IMR-90 (cell line): ENCODE measurements at regions not wholly inside any gene's neighbourhood (a gene's known extent, or its start where the extent isn't known, plus 50 kb on each side); places are given as distances from the start of the nearest gene placed in this dataset.

Experiments
- ATAC-seq: fragments of 200-7000 bp; cut with Tn5 transposase; 2 replicates; pipeline ENCODE4 v1.9.1; 2020; ENCODE audit warnings: low read depth, mild to moderate bottlenecking, moderate library complexity
- BruUV-seq: library from RNA; stranded (reverse); fragments of 400-500 nt; replicated peaks from 2 replicates; lab custom pipeline; 2021; lab: Mats Ljungman, UMichigan
- CTCF ChIA-PET: fragments of 300-600 bp; formaldehyde crosslinking; extraction: SDS; loops from one replicate; lab custom pipeline; 2021; ENCODE audit warnings: antibody characterized with exemption; lab: Yijun Ruan, JAX
- POLR2A ChIA-PET: fragments of 300-600 bp; sonication (Branson Sonifier 250); formaldehyde crosslinking; loops from one replicate; lab custom pipeline; 2022; ENCODE audit warnings: antibody characterized with exemption; ENCODE audit not compliant: unreplicated experiment; lab: Charles Lee
- DNase-seq: peaks from one replicate; pipeline ENCODE4 v3.0.0; 2013
- H2AFZ ChIP-seq: replicated peaks from 2 replicates; pipeline ENCODE3; 2013; ENCODE audit warnings: low read length, mild to moderate bottlenecking; ENCODE audit not compliant: poor library complexity
- H2AK5ac ChIP-seq: 2 replicates; pipeline ENCODE4 v1.6.1; 2013; ENCODE audit warnings: low read depth, low read length, inconsistent platforms
- H2AK9ac ChIP-seq: replicated peaks from 2 replicates; pipeline ENCODE3; 2013; ENCODE audit warnings: mild to moderate bottlenecking, low read depth, low read length, moderate library complexity; ENCODE audit not compliant: poor library complexity
- H2BK120ac ChIP-seq: 2 replicates; pipeline ENCODE4 v1.6.1; 2013; ENCODE audit warnings: low read depth, low read length, inconsistent platforms
- H2BK15ac ChIP-seq: 3 replicates; pipeline ENCODE4 v1.6.1; 2013; ENCODE audit warnings: low read depth, low read length, inconsistent platforms
- H2BK20ac ChIP-seq: 2 replicates; pipeline ENCODE4 v1.6.1; 2013; ENCODE audit warnings: low read depth, mild to moderate bottlenecking, inconsistent platforms, low read length, moderate library complexity
- H2BK5ac ChIP-seq: 2 replicates; pipeline ENCODE4 v1.6.1; 2013; ENCODE audit warnings: mild to moderate bottlenecking, low read depth, low read length, inconsistent platforms; ENCODE audit not compliant: poor library complexity, severe bottlenecking
- H3K14ac ChIP-seq: replicated peaks from 2 replicates; pipeline ENCODE4 v1.6.1; 2013; ENCODE audit warnings: low read depth, low read length, inconsistent platforms
- H3K18ac ChIP-seq: 2 replicates; pipeline ENCODE4 v1.6.1; 2013; ENCODE audit warnings: low read depth, low read length, control low read depth
- H3K23ac ChIP-seq: 2 replicates; pipeline ENCODE4 v1.6.1; 2013; ENCODE audit warnings: low read depth, low read length, inconsistent platforms
- H3K27ac ChIP-seq: 2 replicates; pipeline ENCODE4 v1.5.1; 2013; ENCODE audit warnings: mild to moderate bottlenecking, control low read depth, low read length; ENCODE audit not compliant: insufficient read depth
- H3K27me3 ChIP-seq: 2 replicates; pipeline ENCODE4 v1.6.1; 2013; ENCODE audit warnings: low read length; ENCODE audit not compliant: control insufficient read depth, insufficient read depth
- H3K36me3 ChIP-seq: 2 replicates; pipeline ENCODE4 v1.6.1; 2013; ENCODE audit warnings: low read length, mixed read lengths; ENCODE audit not compliant: control insufficient read depth, insufficient read depth
- H3K4ac ChIP-seq: 2 replicates; pipeline ENCODE4 v1.6.1; 2013; ENCODE audit warnings: low read depth, low read length, inconsistent platforms
- H3K4me1 ChIP-seq: 2 replicates; pipeline ENCODE4 v1.6.1; 2013; ENCODE audit warnings: low read length, mixed read lengths; ENCODE audit not compliant: control insufficient read depth, insufficient read depth
- H3K4me2 ChIP-seq: 2 replicates; pipeline ENCODE4 v1.6.1; 2013; ENCODE audit warnings: low read depth, mild to moderate bottlenecking, control low read depth, low read length, moderate library complexity
- H3K4me3 ChIP-seq: 2 replicates; pipeline ENCODE4 v1.5.1; 2013; ENCODE audit warnings: low read depth, mild to moderate bottlenecking, control low read depth, low read length, moderate library complexity; ENCODE audit not compliant: insufficient read depth
- H3K56ac ChIP-seq: 2 replicates; pipeline ENCODE4 v1.6.1; 2013; ENCODE audit warnings: low read length, inconsistent platforms; ENCODE audit not compliant: insufficient read depth; ENCODE audit errors: extremely low read depth
- H3K79me1 ChIP-seq, 2 experiments: 2 replicates each; pipeline ENCODE4 v1.6.1; 2013; ENCODE audit warnings: low read length in 2 of 2, inconsistent platforms in 1 of 2, low read depth in 1 of 2
- H3K9ac ChIP-seq: 2 replicates; pipeline ENCODE4 v1.6.1; 2013; ENCODE audit warnings: low read depth, low read length, control low read depth
- H3K9me1 ChIP-seq: 2 replicates; pipeline ENCODE4 v1.6.1; 2013; ENCODE audit warnings: low read length, inconsistent platforms; ENCODE audit not compliant: insufficient read depth
- H3K9me3 ChIP-seq: 2 replicates; pipeline ENCODE4 v1.6.1; 2013; ENCODE audit warnings: low read length; ENCODE audit not compliant: control insufficient read depth, insufficient read depth
- H4K20me1 ChIP-seq: 2 replicates; pipeline ENCODE4 v1.6.1; 2013; ENCODE audit warnings: low read length, inconsistent platforms; ENCODE audit not compliant: insufficient read depth
- H4K5ac ChIP-seq: 2 replicates; pipeline ENCODE4 v1.6.1; 2013; ENCODE audit warnings: mild to moderate bottlenecking, low read depth, low read length, control low read depth
- H4K8ac ChIP-seq, 2 experiments: 2 replicates each; pipeline ENCODE4 v1.6.1; 2013; ENCODE audit warnings: low read depth in 2 of 2, low read length in 2 of 2, control low read depth in 1 of 2, inconsistent platforms in 1 of 2
- H4K91ac ChIP-seq: 2 replicates; pipeline ENCODE4 v1.6.1; 2013; ENCODE audit warnings: low read depth, low read length, inconsistent platforms; ENCODE audit not compliant: insufficient read depth
- CEBPB ChIP-seq: IDR thresholded peaks from 2 replicates; pipeline ENCODE4 v1.6.1; 2012; ENCODE audit warnings: low read depth, low read length, improper control_type of control experiment
- WGBS, 2 experiments: methylation state at CpG; one replicate each; pipeline versions ENCODE4 v1.1.5 to v1.1.7; 2013; ENCODE audit warnings: missing lambda C conversion rate in 2 of 2; ENCODE audit not compliant: insufficient read length in 1 of 2; ENCODE audit errors: extremely low coverage in 2 of 2; 5-methylcytosine and 5-hydroxymethylcytosine counted together
- dilution Hi-C: fragments of 300-500 bp; cut with HindIII; formaldehyde crosslinking; loops from one replicate; pipeline ENCODE4 v1.14.3; 2018; ENCODE audit warnings: low sequenced_read_pairs; ENCODE audit not compliant: unreplicated experiment
- in situ Hi-C: fragments of 300-500 bp; cut with MboI; formaldehyde crosslinking; loops from 3 replicates; pipeline ENCODE4 v1.14.3; 2019; ENCODE audit warnings: low sequenced_read_pairs, inconsistent platforms, mixed read lengths
- intact Hi-C: fragments of 100-400 bp; cut with micrococcal nuclease; formaldehyde crosslinking; loops from 2 replicates; pipeline ENCODE4 v1.10.0; 2022

DNA sequence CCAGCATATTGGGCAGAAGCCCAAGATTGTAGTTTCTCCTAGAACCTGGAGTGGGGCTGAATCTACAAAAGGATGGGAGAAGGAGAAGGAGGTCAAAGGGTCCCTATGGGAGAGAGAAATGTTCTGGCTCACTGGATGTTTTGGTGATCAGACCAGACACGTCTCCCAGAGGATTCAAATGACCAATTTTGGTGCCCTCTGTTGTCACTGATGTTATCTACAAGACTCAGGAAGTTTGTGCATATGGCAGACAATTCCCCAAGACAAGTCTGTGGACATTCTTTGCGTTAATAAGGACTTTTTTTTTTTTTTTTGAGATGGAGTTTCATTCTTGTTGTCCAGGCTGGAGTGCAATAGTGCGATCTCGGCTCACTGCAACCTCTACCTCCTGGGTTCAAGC, 137.2 kb upstream of the SMARCA2 start:
- no CpG with 5 or more reads among the region's 4 CpGs for WGBS, 2 experiments
- in situ Hi-C loops = no loop called here
- TF ChIP-seq CEBPB = no peak

More for the DNA sequence above, 137.2 kb upstream of the SMARCA2 start:
- DNase-seq = no peak
- H4K91ac ChIP-seq = no peak overlapping the region
- H2BK5ac ChIP-seq = no peak overlapping the region
- BruUV-seq = no TSS peak
- ChIA-PET POLR2A (no interaction called here), CTCF (no interaction called here)
- no peak overlapping the region for H3K4me3 ChIP-seq
- dilution Hi-C loops = no loop called here
- no peak overlapping the region for H2AK5ac ChIP-seq
- H3K4me1 ChIP-seq = no peaks in the 10 kb centered on the region
- no peaks in the 10 kb centered on the region for H3K79me1 ChIP-seq
- H3K18ac ChIP-seq = no peak overlapping the region
- intact Hi-C loops = no loop called here
- H2BK20ac ChIP-seq = no peak overlapping the region
- no peaks in the 10 kb centered on the region for H3K27me3 ChIP-seq
- no peaks in the 10 kb centered on the region for H4K20me1 ChIP-seq
- no peak overlapping the region for H3K4ac ChIP-seq
- no peaks in the 10 kb centered on the region for H3K36me3 ChIP-seq
- ATAC-seq = no peak
- peaks cover 4% of the 10 kb centered on the region for H3K9me3 ChIP-seq
- no peaks in the 10 kb centered on the region for H3K9me1 ChIP-seq
- no peak overlapping the region for H4K5ac ChIP-seq
- H3K4me2 ChIP-seq = no peak overlapping the region
- no peak overlapping the region for H3K56ac ChIP-seq
- H3K27ac ChIP-seq = no peak overlapping the region
- no peak overlapping the region for H2AK9ac ChIP-seq
- no peak overlapping the region for H3K14ac ChIP-seq
- no peak overlapping the region for H3K9ac ChIP-seq
- H3K23ac ChIP-seq = no peak overlapping the region
- H2BK120ac ChIP-seq = no peak overlapping the region
- no peak overlapping the region for H4K8ac ChIP-seq
- no peak overlapping the region for H2AFZ ChIP-seq
- no peak overlapping the region for H2BK15ac ChIP-seq
